ENCODE measurements at regions not wholly inside any gene's neighbourhood (a gene's known extent, or its start where the extent isn't known, plus 50 kb on each side); places are given as distances from the start of the nearest gene placed in this dataset.

GRCh38 chr4:28117084-28117682 lies 1256.5 kb downstream of the STIM2 start:
- DNase-seq (ENCODE audit: extremely low read depth, low read depth, low spot score): no peak

GRCh38 chr4:28146191-28146590 lies 1285.5 kb downstream of the STIM2 start:
- DNase-seq (ENCODE audit: extremely low read depth, low read depth, low spot score): no peak

- no peak for DNase-seq (ENCODE audit: extremely low read depth, low read depth, low spot score)
Observed at GRCh38 chr4:28148221-28148620, 1287.6 kb downstream of the STIM2 start.

GRCh38 chr4:28149762-28150161 lies 1289.1 kb downstream of the STIM2 start:
- no peak for DNase-seq (ENCODE audit: extremely low read depth, low read depth, low spot score)

- DNase-seq (ENCODE audit: extremely low read depth, low read depth, low spot score): no peak
Observed at GRCh38 chr4:28151314-28151713, 1290.7 kb downstream of the STIM2 start.

GRCh38 chr4:28167411-28167810 lies 1306.8 kb downstream of the STIM2 start:
- no peak for DNase-seq (ENCODE audit: extremely low read depth, low read depth, low spot score)

- DNase-seq (ENCODE audit: extremely low read depth, low read depth, low spot score): no peak
Observed at GRCh38 chr4:28176942-28177341, 1316.3 kb downstream of the STIM2 start.

- DNase-seq (ENCODE audit: extremely low read depth, low read depth, low spot score): no peak
Observed at GRCh38 chr4:28177641-28178040, 1317.0 kb downstream of the STIM2 start.

GRCh38 chr4:28179126-28179525 lies 1318.5 kb downstream of the STIM2 start:
- DNase-seq (ENCODE audit: extremely low read depth, low read depth, low spot score): no peak

- DNase-seq (ENCODE audit: extremely low read depth, low read depth, low spot score): no peak
Observed at GRCh38 chr4:28209371-28209924, 1348.8 kb downstream of the STIM2 start.

- DNase-seq (ENCODE audit: extremely low read depth, low read depth, low spot score): no peak
Observed at GRCh38 chr4:28211676-28212470, 1351.2 kb downstream of the STIM2 start.

- DNase-seq (ENCODE audit: extremely low read depth, low read depth, low spot score): no peak
Observed at GRCh38 chr4:28221536-28221935, 1360.9 kb downstream of the STIM2 start.

- DNase-seq (ENCODE audit: extremely low read depth, low read depth, low spot score): no peak
Observed at GRCh38 chr4:28225050-28225449, 1364.4 kb downstream of the STIM2 start.

- DNase-seq (ENCODE audit: extremely low read depth, low read depth, low spot score): no peak
Observed at GRCh38 chr4:28225689-28226353, 1365.2 kb downstream of the STIM2 start.

GRCh38 chr4:28226962-28227361 lies 1366.3 kb downstream of the STIM2 start:
- no peak for DNase-seq (ENCODE audit: extremely low read depth, low read depth, low spot score)

GRCh38 chr4:28227764-28228163 lies 1367.1 kb downstream of the STIM2 start:
- DNase-seq (ENCODE audit: extremely low read depth, low read depth, low spot score): no peak

- no peak for DNase-seq (ENCODE audit: extremely low read depth, low read depth, low spot score)
Observed at GRCh38 chr4:28228561-28229491, 1368.2 kb downstream of the STIM2 start.

GRCh38 chr4:28232376-28232775 lies 1371.7 kb downstream of the STIM2 start:
- DNase-seq (ENCODE audit: extremely low read depth, low read depth, low spot score): no peak

GRCh38 chr4:28232951-28233350 lies 1372.3 kb downstream of the STIM2 start:
- no peak for DNase-seq (ENCODE audit: extremely low read depth, low read depth, low spot score)

GRCh38 chr4:28233724-28234123 lies 1373.1 kb downstream of the STIM2 start:
- DNase-seq (ENCODE audit: extremely low read depth, low read depth, low spot score): no peak

- no peak for DNase-seq (ENCODE audit: extremely low read depth, low read depth, low spot score)
Observed at GRCh38 chr4:28238876-28239275, 1378.2 kb downstream of the STIM2 start.

Measured in glomerular endothelial cell (primary cell).